UCSD-AML1 (cell line): ENCODE measurements at regions not wholly inside any gene's neighbourhood (a gene's known extent, or its start where the extent isn't known, plus 50 kb on each side); places are given as distances from the start of the nearest gene placed in this dataset.
A peak's percentile ranks its signal among the peaks of the same experiment; 100 is the strongest.

Source experiments
- DNase-seq: peaks from one replicate; lab custom pipeline; 2025; ENCODE audit not compliant: unreplicated experiment; lab: John Stamatoyannopoulos, UW

GRCh38 chr11:69242266-69242920 is 51.6 kb upstream of the MYEOV start:
- peak; percentile 34 for DNase-seq

- DNase-seq = no peak
Observed at GRCh38 chr11:69243496-69244200, 50.3 kb upstream of the MYEOV start.
